ENCODE measurements at regions not wholly inside any gene's neighbourhood (a gene's known extent, or its start where the extent isn't known, plus 50 kb on each side); places are given as distances from the start of the nearest gene placed in this dataset.

DNA sequence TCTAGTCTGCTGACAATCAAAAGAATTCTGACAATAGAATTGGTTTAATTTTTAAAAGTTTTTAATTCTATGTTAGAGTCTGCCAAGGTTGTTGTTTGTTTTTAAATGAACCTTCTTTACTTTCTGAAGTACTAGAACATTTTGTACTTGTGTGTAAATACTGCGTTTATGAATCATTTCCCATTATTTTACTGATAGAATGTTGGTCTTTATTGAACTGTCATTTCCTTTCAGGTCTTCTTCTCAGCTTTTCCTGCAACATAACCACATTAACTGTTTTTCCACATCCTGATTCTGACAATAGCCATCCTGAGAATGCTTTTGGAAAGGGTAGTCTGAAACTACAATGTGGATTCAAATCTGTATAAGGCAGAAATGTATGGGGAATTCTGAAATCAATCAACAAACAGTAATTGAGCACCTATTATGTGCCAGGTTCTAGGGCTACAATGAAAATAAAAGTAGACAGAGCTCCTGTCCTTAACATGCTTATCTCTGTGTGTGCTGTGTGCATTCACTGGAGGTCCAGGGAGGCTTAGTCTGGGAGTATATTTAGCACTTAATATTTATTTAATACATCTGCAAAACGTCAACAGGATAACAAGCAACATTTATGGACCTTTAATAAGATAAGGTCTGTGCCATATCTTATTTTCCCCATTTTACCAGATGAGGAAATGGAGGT, 73.1 kb upstream of the SLC38A2 start:
- TF ChIP-seq MYC (IDR thresholded peaks at IDR 0.05; ENCODE audit: low read depth, low read length) (no peak), POLR2A (IDR thresholded peaks at IDR 0.05; ENCODE audit: extremely low read depth, insufficient read length) (no peak)
- TF ChIP-seq, protein P1, sequence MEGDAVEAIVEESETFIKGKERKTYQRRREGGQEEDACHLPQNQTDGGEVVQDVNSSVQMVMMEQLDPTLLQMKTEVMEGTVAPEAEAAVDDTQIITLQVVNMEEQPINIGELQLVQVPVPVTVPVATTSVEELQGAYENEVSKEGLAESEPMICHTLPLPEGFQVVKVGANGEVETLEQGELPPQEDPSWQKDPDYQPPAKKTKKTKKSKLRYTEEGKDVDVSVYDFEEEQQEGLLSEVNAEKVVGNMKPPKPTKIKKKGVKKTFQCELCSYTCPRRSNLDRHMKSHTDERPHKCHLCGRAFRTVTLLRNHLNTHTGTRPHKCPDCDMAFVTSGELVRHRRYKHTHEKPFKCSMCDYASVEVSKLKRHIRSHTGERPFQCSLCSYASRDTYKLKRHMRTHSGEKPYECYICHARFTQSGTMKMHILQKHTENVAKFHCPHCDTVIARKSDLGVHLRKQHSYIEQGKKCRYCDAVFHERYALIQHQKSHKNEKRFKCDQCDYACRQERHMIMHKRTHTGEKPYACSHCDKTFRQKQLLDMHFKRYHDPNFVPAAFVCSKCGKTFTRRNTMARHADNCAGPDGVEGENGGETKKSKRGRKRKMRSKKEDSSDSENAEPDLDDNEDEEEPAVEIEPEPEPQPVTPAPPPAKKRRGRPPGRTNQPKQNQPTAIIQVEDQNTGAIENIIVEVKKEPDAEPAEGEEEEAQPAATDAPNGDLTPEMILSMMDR (IDR thresholded peaks at IDR 0.05; ENCODE audit: low read depth, low read length) = no peak
- TF ChIP-seq, protein P2, sequence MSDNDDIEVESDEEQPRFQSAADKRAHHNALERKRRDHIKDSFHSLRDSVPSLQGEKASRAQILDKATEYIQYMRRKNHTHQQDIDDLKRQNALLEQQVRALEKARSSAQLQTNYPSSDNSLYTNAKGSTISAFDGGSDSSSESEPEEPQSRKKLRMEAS (IDR thresholded peaks at IDR 0.05; ENCODE audit: low read depth, low read length) = no peak
- DNase-seq (ENCODE audit: low read depth) = no peak

DNA sequence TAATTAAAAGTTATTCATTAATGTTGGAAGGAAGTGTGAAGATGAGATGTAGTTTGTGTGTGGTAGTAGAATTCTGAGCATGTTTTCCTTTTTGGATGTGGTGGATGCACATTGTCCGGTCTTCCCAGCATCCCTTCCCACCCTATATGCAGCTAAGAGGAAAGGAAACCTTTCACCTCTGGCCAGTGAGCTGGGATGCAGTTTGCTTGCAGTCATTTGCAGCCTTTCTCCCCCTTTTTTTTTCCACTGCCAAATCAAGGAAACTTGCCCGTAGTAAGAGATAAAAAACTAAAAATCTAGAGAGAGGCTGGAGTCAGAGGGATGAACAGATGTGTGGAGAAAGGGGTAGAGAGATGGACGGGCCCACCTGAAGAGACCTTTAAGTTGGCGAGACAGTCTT, 72.5 kb upstream of the SLC38A2 start:
- no peak for DNase-seq (ENCODE audit: low read depth)
- H3K4me3 ChIP-seq (ENCODE audit: low read depth, low read length) = no peak overlapping the region
- TF ChIP-seq POLR2A (IDR thresholded peaks at IDR 0.05; ENCODE audit: extremely low read depth, insufficient read length) (no peak), MYC (IDR thresholded peaks at IDR 0.05; ENCODE audit: low read depth, low read length) (no peak)
- TF ChIP-seq, protein P2 (IDR thresholded peaks at IDR 0.05; ENCODE audit: low read depth, low read length) = no peak
- TF ChIP-seq, protein P1 (IDR thresholded peaks at IDR 0.05; ENCODE audit: low read depth, low read length) = no peak

More for the DNA sequence above, 73.1 kb upstream of the SLC38A2 start:
- no peak overlapping the region for H3K4me3 ChIP-seq (ENCODE audit: low read depth, low read length)

DNA sequence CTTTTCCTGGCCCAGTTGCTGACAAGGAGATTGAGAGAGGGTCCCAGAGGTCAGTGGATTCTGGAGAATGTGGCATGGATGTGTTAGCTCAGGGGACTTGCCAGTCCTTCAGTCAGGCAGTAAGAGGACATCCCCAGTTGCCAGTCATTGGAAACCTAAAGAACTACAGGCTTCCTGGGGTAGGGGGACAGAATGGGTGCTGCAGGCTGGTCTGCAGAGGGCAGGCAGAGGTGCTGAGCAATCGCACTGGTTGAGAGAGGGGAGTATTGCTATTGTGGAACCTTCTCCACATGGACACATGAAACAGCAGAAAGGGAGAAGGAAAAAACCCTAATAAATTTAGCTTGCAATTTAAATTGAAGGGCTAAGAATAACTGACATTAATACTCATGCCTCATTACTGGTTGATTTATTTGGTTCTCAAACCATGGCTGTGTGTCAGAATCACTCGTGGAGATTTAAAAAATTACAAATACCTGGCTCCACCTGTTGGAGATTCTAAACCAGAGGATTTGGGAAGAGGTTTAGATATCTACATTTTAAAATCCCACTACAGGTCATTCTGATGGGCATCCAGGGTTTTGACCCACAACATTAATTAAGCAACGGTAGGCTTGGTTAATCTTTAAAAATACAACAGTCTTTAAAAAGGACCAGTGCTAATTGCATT, 71.2 kb upstream of the SLC38A2 start:
- H3K4me3 ChIP-seq (ENCODE audit: low read depth, low read length) = no peak overlapping the region
- no peak for TF ChIP-seq POLR2A (IDR thresholded peaks at IDR 0.05; ENCODE audit: extremely low read depth, insufficient read length)
- no peak for TF ChIP-seq MYC (IDR thresholded peaks at IDR 0.05; ENCODE audit: low read depth, low read length)
- TF ChIP-seq, protein P1 (IDR thresholded peaks at IDR 0.05; ENCODE audit: low read depth, low read length) = no peak
- TF ChIP-seq, protein P2 (IDR thresholded peaks at IDR 0.05; ENCODE audit: low read depth, low read length) = no peak
- DNase-seq (ENCODE audit: low read depth) = no peak

DNA sequence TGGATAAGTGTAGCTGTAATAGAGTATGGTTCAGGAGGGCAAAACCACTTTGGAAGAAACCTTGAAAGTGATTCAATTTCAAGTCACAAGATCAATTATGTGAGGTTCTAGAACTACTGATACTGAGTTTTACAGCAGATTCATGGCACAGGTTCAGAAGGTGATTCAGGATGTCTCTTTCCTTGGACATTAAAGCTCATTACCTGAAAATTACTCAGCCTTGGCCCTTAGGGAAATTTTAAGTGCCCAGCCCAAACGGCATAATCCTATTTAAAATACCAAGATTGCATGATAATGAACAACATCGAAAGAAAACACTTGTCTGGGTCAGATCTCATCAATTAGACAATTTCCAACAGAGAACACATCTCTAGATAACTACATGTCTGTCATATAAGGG, 70.2 kb upstream of the SLC38A2 start:
- TF ChIP-seq, protein P2 (IDR thresholded peaks at IDR 0.05; ENCODE audit: low read depth, low read length) = no peak
- TF ChIP-seq MYC (IDR thresholded peaks at IDR 0.05; ENCODE audit: low read depth, low read length) (no peak), POLR2A (IDR thresholded peaks at IDR 0.05; ENCODE audit: extremely low read depth, insufficient read length) (no peak)
- TF ChIP-seq, protein P1 (IDR thresholded peaks at IDR 0.05; ENCODE audit: low read depth, low read length) = no peak
- H3K4me3 ChIP-seq (ENCODE audit: low read depth, low read length) = no peak overlapping the region
- no peak for DNase-seq (ENCODE audit: low read depth)

DNA sequence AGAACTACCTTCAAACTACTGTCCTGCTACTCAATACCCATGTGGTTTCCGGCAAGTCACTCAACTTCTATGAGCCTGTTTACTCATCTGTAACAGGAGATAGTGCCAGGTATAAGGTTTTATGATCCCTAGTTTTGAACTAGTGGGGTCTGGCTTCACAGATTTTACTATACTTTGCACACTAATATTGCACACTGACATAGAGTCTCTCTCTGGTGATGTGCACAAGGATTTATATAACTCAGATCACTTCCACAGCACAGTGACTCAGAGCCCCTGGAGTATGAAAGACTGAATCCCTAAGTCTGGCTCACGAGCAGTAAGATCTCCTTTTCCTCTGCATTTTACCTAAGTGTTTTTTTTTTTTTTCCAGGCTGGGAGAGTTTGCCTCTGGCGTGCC, 69.7 kb upstream of the SLC38A2 start:
- no peak for DNase-seq (ENCODE audit: low read depth)
- no peak overlapping the region for H3K4me3 ChIP-seq (ENCODE audit: low read depth, low read length)
- TF ChIP-seq, protein P2 (IDR thresholded peaks at IDR 0.05; ENCODE audit: low read depth, low read length) = no peak
- TF ChIP-seq, protein P1 (IDR thresholded peaks at IDR 0.05; ENCODE audit: low read depth, low read length) = no peak
- no peak for TF ChIP-seq POLR2A (IDR thresholded peaks at IDR 0.05; ENCODE audit: extremely low read depth, insufficient read length)
- TF ChIP-seq MYC (IDR thresholded peaks at IDR 0.05; ENCODE audit: low read depth, low read length) = no peak

Measured in NB4 (cell line).